Cardiac fibroblast (primary cell): ENCODE measurements at regions not wholly inside any gene's neighbourhood (a gene's known extent, or its start where the extent isn't known, plus 50 kb on each side); places are given as distances from the start of the nearest gene placed in this dataset.

ENCODE experiments used
- DNase-seq, 2 donors: peaks; one replicate each; pipeline versions ENCODE4 v3.0.0 to v3.0.0-alpha.2; 2010; ENCODE audit warnings: low read depth in 2 of 2
- H3K4me3 ChIP-seq, 2 donors: replicated peaks in 1 of 2; 1 replicate in 1 of 2; 2 replicates in 1 of 2; pipeline ENCODE4 v1.5.1; 2011; ENCODE audit warnings: low read depth in 2 of 2, low read length in 2 of 2, mild to moderate bottlenecking in 2 of 2, moderate library complexity in 1 of 2
- TF ChIP-seq, protein P1 (sequence below): IDR thresholded peaks from one replicate; pipeline ENCODE4 v1.5.1; 2011; ENCODE audit warnings: low read depth, mild to moderate bottlenecking, low read length, inconsistent platforms

DNA sequence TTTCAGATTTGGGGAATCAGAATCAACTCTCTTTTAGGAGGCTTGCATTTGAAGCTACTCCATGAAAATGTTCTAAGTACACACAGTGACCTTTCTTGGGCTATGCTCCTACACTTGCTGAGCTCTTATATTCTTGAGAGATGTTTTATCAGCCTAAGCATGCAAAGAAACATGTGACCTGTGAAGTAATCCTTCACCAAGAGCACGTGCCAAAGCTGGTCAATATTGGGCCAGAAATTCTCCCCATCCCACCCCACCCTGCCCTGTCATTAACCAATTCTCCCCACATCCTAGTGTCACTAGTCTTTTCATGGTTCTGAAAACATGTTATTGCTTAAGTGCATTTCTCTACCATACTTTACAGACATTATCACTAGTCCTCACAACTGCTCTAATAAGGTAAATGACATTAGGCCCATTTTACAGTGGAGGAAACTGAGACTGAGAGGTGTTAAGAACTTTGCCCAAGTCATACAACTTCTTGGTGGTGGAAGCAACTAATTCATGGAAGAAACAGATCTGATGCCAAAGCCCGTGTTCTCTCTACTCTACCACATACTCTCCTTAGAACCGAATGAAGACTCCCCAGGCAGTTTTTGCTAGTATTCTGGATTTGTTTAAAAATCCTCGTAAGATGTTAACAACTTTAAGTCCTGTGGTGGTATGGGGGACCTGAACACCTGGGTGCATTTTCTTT is 200.6 kb downstream of the PTEN start:
- TF ChIP-seq, protein P1, sequence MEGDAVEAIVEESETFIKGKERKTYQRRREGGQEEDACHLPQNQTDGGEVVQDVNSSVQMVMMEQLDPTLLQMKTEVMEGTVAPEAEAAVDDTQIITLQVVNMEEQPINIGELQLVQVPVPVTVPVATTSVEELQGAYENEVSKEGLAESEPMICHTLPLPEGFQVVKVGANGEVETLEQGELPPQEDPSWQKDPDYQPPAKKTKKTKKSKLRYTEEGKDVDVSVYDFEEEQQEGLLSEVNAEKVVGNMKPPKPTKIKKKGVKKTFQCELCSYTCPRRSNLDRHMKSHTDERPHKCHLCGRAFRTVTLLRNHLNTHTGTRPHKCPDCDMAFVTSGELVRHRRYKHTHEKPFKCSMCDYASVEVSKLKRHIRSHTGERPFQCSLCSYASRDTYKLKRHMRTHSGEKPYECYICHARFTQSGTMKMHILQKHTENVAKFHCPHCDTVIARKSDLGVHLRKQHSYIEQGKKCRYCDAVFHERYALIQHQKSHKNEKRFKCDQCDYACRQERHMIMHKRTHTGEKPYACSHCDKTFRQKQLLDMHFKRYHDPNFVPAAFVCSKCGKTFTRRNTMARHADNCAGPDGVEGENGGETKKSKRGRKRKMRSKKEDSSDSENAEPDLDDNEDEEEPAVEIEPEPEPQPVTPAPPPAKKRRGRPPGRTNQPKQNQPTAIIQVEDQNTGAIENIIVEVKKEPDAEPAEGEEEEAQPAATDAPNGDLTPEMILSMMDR = no peak
- DNase-seq = no peak
- no peak overlapping the region for H3K4me3 ChIP-seq

DNA sequence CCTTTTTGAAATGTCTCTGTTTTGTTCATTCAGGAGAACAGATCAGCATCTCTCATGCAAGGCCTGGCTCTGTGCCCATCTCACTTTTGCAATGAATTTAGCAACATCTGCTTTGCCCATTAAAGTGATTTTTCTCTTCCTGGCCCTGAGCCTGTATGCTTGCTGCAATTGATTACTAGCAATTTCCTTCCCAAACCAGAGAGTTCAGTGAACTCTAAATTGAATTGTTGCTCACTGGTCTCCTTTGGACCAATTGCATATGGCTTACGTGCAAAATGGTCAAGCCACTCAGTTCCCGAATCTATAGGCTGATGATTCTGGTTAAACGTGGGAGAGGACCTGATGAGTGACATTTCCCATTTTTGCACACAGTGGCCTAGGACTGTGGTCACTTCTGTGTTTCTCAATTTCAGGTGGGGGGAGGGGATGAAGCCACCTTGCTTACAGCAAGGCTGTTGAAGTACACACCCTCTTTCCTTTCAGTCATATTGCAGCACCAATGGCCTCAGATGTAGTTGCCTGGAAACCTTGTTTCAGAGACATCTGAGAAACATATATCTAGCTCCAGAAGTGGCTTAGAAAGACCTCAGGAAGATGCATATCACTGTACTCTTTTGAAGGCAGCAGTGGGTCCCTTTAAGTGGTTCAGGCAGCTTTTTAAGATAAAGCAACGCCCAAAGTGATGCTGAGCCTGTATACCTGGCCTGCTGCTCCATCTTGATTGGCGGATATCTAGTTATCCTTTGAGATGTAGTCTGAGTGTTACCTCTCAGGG is 201.4 kb downstream of the PTEN start:
- peak; percentile 64 to 73 for DNase-seq
- H3K4me3 ChIP-seq = no peak overlapping the region
- TF ChIP-seq, protein P1 = no peak

DNA sequence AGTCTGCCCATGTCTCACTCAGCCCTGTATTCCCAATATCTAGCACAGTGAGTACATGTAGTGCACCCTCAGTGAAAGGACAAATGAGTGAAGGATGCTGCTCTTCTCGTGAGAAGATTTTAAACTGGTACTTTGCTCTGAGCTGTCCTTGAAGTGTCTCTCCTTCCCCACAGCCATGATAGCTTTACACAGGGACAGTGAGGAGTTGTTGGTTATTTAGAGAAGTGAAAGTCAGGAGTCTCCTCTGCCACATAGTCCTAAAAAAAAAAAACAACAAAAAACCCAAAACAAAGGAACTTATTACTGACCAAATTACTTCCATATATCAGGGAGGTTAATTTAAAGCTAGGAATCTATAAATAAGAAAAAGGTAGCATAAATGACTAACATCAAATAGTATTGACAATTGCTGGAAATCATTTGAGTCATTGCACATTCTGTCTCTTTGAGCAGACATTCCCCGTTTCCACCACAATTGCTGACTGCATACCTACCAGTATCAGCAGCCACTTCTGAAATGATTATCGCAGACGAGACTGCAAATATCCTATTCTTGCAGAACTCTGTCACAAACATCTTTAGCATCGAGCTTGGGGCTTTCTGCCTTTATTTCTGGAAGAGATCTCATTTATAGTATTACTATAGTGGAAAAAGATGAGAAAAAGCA is 202.1 kb downstream of the PTEN start:
- H3K4me3 ChIP-seq = no peak overlapping the region
- TF ChIP-seq, protein P1 = no peak
- no peak for DNase-seq

DNA sequence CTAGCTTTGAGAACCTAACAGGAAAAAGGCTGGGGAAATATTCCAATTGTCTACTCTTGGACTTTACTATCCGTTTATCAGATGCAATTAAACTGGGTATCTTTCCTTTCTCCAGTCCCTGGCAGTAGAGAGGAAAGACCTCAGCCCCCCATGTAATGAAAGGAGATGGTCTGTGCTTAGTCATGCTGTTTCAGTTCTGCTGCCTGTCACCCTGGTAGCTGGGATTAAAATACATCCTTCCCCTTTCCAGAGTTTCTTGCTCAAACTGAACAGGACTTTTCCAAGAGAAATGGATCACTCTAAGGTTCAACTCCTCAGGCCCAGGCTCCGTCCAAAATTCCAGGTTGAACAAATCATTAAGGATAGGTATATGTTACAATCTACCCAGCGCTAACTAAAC is 202.9 kb downstream of the PTEN start:
- no peak for DNase-seq
- TF ChIP-seq, protein P1 = no peak
- H3K4me3 ChIP-seq = no peak overlapping the region

DNA sequence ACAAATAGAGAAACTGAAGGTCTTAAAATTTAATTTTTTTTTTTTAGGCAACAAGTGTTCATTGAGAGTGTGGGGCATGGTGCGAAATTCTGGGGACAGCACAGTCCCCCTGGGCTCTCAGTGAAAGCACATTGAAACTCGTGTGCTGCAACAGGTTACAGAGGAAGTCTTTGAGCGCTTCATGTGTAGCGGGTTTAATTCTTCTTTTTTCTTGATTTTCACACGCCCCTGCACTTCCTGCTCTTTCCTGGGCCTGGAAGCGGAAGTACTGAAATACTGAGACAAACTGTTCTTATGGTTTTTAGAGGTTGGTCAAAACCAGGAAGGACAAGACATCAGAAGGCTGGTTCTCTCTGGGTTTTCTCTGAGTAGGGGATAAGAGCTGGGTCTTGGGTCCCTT is 203.5 kb downstream of the PTEN start:
- H3K4me3 ChIP-seq = no peak overlapping the region
- TF ChIP-seq, protein P1 = no peak
- no peak for DNase-seq

DNA sequence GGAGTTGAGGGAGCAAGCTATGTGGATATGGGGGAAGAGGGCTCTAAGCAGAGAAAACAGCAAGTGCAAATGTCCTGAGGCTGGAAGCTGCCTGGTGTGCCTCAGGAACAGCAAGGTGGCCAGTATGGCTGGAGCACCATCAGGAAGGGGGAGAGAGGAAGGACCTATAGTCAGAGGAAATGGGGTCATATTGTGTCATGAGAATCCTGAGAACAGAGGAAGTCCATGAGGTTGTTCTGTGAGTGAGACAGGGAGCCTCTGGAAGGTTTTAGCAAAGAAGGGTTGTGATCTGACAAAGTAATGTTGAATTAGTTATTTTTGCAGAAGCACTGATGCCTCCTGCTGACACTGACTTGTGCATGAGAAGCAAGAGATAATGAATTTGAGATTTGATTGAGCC is 204.3 kb downstream of the PTEN start:
- TF ChIP-seq, protein P1 = no peak
- DNase-seq = no peak
- H3K4me3 ChIP-seq = no peak overlapping the region
